HG03064 (cell line): ENCODE measurements at regions not wholly inside any gene's neighbourhood (a gene's known extent, or its start where the extent isn't known, plus 50 kb on each side); places are given as distances from the start of the nearest gene placed in this dataset.

Source experiments
- ATAC-seq: cut with Tn5 transposase; IDR thresholded peaks from one replicate; pipeline ENCODE4 v1.9.1; 2021; ENCODE audit warnings: low read depth; ENCODE audit not compliant: unreplicated experiment

DNA sequence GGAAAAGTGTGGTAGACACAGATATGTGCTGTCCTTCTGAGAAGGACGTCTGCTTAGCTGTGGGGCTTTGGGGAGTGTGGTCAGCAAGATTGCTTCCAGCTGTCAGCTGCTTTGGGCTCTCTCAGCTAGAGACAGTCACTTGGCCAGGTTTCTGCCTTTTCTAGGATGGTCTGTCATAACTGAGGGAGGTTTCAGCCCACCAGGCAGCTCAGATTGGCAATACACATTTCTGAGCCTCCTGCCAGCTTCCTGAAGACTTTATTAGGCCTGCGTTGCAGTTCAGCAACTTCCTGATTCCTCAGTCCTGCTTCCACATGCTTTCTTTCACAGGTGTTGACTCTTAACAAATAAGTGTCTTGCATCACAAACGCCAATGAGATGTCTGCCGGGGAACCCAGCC lies 286.5 kb downstream of the SQOR start:
- no peak for ATAC-seq

DNA sequence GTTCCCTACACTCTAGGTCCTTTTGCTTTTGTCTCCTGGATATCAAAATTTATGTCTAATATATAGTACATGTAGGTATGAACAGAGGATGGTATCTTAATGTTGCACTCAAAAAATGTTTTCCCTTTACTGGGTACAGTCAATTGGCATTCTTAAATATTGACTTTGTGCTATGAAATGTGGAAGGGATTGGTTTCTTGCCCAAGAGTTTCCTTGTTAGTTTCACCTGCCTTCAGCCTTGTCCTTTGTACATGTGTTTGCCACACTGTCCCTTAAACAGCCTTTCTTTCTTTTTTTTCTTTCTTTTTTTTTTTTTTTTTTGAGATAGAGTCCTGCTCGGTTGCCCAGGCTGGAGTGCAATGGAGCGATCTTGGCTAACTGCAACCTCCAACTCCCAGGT lies 287.1 kb downstream of the SQOR start:
- no peak for ATAC-seq

DNA sequence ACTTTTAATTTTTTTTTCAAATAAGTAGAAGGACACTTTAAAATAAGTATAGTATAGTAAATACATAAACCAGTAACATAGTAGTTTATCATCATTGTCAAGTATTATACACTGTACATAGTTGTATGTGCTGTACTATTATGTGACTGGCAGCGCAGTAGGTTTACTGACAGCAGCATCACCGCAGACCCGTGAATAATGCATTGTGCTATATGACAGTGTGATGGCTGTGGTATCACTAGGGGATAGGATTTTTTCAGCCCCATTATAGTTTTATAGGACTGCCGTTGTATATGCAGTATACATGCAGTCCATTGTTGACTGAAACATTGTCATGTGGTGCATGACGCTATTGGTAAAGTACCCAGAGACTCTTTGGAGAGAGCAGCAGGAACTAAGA lies 306.5 kb downstream of the SQOR start:
- no peak for ATAC-seq

DNA sequence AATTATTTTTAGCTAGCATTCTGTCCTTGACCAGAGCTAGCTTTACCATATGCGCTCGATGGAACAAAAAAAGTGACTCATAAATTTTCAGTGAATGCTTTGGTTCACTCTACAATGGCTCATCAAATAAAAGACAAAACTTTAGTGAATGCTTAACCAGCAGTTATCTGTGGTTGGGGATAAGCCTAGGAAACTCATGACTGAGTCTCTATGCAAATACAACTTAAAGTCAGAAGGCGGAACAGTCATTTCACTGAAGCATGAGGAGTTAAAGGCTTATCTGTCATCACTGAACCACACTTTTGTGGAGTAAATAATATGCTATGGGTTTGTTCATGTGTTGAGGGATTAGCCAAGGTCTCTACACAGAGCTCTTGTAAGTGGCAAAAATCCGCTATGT lies 308.4 kb downstream of the SQOR start:
- ATAC-seq = no peak

DNA sequence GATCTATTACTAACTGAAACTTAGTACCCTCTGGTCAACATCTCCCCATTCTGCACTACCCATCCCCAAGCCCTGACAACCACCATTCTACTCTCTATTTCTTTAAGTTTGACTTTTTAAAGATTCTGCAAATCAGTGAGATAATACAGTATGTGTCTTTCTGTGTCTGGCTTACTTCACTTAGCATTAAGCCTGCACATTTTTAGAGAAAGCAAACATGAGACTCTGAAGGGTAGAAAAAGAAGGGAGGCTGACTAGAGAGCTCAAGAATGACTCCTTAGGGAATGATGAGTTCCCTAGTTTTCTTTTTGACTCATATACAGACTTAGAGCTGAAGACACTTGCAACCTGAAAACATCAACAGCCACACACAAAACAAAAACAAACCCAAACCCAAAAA lies 311.3 kb downstream of the SQOR start:
- ATAC-seq = no peak

DNA sequence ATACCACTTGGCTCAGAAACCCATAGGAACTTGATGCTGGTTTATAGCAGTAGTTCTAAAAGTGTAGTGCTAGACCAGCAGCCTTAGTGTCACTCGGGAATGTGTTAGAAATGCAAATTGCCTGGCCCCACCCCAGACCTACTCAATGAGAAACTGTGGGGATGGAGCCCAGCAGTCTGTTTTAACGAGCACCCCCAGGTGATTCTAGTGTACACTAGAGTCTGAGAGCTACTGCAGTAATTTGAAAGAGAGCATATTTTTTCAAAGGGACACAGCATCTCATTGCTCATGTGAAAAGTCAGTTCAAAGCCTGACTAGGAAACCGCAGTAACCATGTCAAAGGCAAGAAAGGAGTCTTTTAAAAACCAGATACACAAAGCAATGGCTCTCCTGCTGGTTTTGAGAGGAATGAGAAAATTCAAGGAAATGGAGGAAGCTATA lies 313.4 kb downstream of the SQOR start:
- no peak for ATAC-seq

DNA sequence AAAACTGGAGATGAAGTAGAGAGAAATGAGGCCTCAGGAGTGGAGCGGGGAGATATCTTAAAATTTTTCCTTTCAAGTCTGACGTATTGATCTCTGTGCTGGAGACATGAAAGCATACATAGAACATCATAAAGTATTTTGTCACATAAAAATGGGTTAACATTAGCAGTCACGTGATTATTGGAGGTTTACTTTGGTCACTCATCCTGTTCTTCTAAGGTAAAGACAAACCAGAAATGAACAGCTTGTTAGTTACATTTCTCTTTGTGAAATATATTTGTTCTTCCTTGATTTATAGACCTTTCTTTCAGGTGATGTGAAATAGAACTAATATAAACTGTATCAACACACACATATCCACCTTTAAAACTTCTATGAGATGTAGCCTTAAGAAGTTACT lies 324.1 kb downstream of the SQOR start:
- no peak for ATAC-seq

DNA sequence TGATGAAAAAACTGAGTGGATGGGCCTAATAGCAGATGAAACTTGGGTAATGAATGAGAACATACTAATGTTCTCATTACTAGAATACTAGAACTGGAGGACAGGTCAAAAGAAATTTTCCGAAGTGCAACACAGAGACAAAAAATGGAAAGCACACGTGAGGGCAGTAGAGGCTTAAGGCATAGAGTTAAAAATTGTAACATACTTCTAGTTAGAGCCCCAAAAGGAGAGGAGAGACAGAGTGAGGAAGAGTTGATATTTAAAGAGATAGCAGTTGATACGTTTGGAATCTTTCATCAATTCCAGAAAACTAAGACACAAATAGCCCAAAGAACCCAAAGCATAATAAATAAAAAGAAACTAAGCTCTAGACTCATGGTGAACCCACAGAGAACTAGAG lies 327.9 kb downstream of the SQOR start:
- no peak for ATAC-seq

DNA sequence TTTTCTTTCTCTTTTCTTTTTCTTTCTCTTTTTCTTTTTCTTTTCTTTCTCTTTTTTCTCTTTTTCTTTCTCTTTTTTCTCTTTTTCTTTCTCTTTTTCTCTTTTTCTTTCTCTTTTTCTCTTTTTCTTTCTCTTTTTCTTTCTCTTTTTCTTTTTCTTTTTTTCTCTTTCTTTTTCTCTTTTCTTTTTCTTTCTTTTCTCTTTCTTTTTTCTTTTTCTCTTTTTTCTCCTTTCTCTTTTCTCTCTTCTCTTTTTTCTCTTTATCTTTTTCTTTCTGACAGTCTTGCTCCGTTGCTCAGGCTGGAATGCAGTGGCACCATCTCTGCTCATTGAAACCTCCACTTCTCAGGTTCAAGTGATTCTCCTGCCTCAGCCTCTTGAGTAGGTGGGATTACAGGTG lies 335.7 kb downstream of the SQOR start:
- no peak for ATAC-seq

DNA sequence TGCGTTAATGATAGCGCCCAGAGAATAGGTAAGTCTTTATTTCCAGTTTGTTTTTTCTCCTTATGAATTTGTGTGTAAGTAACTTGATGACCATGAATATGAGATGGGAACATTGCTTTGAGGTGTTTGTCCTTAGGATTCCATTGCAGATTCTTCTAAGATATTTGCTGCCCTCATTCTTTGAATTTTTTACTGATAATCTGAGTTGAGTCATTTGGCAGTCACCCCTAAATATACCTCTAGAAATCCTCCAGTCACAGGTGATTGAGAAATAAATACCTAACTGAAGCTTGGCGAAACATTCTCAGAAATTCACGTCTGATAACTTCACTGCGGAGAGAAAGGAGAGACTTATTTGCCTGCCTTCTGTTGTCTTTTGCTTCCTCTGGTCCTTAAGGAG lies 345.5 kb downstream of the SQOR start:
- no peak for ATAC-seq

DNA sequence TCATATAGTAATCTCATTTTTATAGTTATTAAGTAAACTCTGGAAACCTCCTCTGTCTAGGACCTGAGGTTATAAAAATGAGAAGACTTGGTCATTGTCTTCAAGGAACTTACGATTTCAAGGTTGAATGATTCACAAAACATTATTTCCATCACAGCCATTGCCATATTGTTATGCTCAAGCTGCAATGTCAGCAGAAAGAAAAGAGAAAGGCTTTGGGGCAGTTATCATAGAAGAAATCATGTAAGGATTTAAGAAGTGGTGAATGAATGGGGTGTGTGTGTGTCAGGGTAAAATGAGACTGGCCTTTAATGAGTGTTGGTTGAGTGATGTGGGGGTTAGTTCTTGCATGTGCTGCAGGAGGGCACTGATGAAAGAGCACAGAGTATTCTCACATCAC lies 346.8 kb downstream of the SQOR start:
- no peak for ATAC-seq

DNA sequence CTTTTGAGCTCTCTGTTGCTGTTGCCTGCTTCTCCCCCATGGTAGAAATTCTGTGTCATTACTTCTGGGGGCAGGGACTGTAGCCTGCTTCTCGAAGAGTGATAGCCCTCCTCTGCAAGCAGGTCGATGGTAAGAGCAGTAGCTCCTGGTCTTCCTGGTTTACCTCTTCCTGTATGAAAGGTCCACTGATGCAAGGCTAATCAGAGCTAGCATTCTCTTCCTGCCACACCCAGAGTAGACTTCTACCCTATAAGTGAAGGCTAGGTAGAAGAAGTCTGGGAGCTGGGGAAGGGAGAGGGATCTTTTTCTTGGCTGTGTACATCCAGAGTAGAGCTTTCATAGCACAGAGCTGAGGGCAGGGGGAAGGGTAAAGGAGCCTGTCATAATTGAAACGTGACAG lies 357.0 kb downstream of the SQOR start:
- no peak for ATAC-seq

DNA sequence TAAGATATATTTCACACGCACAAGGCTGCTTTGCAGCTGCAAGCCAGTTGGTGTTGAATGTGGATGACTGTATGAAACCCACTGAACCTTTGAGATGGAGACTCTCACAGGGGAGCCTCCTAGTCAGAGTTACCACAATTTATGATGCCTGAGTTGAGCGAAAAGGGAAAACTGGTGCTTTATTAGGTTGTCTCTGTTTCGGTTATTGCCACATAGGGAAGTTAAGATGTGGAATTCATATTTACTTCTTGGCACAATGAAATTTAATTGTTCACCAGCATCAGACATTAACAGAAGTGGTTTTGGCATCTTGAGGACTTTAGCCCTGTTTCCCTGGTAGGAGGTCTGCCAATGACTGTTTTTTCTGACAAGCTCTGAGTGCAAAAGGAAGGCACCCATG lies 358.2 kb downstream of the SQOR start:
- no peak for ATAC-seq

DNA sequence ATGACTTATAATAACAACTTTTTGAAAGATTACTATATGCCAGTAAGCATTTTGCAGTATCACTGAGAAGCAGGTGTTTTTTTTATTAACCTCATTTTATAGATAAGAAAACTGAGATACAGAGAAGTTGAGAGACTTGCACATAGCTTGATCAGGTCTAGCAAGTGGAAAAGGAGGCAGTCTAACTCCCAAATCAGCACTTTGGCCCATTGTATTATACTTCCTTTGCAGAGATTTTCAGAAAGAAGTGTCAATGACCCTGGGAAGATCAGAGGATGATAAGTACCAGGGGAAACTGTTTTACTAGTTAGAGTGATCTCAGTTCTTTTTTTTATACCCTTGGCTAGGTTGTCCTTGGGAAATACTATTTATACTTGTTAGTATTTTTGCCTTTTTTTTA lies 358.7 kb downstream of the SQOR start:
- ATAC-seq = no peak

DNA sequence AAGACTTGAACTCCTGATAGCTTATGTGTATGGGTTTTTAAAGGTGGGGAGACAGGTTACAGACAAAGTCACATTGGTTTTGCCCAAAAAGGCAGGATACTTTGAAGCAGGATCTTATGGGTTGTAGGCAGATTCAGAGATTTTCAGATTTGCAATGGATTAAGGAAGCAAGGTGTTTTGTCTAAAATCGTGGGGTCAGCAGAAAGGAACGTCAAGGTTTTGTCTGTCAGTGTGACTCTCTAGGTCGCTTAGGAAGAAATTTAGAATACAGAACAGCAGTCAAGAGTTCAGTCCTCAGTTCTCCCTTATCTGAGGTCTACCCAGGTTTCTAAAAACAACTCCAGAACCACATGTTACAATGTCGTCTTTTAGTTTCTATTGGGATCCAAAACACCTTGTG lies 361.0 kb downstream of the SQOR start:
- ATAC-seq = no peak

DNA sequence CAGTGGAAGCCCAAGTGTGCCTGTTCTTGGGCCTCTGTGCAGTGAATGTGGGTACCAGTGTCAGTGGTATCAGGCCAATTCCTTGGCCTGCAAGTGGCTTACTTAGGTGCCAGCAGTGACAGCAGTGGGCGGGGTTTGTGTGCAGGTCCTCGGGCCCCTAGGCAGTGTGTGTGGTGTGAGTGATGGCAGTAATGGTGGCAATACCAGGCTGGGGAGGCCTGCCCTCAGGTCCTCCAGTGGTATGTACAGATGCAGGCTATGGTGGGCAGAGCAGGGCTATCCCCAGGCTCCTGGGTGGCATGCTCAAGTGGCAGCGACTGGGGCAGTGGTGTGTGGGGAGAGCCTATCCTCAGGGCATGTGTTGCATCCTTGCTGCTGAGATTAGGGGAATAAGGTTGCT lies 379.7 kb downstream of the SQOR start:
- no peak for ATAC-seq

DNA sequence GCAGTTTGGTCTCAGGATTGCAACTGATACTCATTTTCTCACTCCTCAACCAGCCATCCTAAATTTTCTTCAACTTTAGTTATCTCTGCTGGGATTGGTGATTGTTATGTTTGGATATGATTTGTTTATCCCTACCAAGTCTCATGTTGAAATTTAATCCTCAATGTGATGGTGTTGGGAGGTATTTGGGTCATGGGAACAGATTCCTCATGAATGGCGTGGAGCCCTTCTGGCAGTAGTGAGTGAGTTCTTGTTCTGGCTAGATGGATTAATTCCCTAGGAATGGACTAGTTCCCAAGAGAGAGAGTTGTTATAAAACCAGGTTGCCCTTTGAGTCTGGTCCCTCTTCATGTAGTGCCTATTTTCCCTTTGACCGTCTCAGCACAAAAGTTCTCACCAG lies 399.9 kb downstream of the SQOR start:
- no peak for ATAC-seq

DNA sequence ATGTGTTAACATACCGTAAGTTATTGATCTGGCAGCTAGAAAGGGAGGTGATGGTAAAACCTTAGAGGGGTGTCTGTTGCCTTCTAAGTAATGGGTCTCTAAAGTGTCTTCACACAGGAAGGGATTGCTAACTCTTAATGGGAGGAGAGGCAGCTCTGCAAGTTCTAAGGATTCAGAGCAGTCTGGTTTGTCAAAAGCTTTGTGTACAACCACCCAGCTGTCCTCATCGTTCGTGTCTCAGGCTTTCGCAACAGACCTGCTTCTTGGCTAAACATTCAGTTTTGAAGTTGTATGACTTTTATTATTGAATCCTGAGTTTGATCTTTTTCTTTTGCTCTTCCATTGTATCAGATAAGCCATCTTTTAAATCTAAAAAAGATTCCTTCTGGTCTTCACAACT lies 404.9 kb downstream of the SQOR start:
- ATAC-seq = no peak

DNA sequence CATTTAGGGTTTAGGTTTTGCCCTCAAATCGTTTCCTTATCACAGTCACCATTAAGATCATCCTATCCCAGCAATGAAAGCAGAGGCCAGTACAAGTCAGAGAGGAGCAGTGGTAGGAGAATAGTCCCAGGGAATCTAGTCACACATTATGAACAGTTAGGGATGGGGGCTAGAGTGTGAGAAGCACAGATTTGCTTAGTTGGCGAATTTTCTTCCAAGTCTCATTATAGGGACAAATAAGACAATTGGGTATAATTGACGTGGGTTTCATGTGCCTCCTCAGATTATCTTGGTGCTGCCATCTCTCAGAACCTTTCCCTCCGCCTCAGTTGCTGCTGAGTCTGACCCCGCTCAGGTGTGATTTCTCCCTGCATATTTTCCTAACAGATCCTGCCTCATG lies 407.1 kb downstream of the SQOR start:
- ATAC-seq = no peak

DNA sequence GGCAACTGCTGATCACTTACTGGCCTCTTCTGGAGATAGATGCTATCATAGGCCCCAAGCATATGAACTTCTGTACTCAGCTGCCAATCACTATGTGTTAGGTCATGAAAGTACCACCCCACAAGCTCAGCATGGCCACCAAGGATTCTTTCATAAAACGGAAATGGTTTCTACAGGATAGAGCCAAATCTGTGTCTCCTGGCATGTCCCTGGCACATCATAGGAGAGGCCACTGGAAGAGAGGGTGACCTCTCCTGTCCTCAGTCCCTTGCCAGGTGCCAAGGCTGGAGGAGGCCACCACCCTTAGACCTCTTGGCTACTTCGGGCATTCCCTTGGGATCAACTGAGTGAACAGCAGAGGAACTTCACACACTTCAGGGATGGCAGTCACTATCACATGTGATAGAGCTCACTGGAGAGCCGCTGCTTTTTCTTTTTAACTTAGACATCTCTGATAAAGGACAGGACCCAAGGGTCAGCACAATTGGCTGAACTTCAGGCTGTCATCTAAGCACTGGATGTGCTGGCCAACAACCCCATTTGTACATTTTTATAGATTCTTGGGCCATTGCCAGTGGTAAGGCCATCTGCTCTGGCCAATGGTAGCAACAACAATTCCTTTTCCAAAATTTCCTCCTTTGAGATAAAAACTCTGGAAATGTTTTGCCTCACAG lies 425.2 kb downstream of the SQOR start:
- ATAC-seq = no peak

DNA sequence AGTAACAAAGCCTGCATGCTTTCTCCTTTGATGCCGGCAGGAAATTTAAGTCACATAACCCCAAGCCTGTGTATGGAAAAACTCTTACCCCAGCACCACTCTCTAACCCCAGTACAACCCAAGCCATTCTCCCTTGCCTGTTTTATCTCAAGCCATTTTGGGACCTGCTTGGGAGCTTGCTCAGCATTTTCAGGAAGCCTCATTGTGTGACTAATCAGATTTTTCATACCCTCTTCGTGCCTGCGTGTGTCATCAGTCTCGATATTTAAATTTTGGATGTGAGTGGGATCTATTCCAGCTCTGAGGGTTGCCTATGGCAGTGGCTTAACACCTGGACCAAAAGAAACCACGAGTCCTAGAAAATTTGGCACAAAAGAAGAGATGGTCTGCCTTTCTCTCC lies 426.2 kb downstream of the SQOR start:
- no peak for ATAC-seq

DNA sequence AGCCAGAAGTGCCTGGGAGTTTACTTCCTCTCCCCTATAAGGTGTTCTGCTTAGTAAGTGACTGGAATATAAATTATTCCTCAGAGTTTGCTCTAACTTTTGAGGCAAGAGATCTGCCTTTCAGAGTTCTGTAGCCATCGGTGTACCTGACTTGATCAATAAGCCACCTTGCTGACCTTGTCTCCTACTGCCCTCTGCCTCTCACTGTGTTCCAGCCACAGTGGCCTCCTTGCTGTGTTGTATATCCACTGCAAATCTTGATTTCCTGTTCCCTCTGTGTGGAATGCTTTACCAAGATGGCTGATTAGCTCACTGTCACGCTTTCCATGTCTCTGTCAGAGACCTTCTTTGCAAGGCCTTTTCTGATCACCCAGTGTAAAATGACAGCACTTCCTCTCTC lies 442.4 kb downstream of the SQOR start:
- ATAC-seq = no peak

DNA sequence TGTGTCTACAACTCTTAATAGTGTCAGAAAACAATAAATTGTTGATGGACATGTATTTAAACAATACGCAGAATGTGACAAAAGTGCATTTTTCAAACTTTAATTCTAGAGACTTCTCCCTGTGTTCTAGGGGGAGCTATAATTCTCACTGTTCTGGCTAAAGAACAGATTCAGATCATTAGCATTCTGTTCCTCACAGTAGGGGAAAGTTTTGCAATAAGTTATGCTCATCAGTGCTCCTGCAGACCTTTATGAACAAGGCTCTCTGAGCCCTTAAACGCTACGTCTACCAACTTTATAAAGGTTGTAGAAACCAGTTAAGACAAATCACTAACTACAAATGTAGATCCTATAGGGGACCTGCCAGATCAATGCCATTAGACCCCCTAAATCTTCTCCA lies 444.2 kb downstream of the SQOR start:
- ATAC-seq = no peak
